Natural killer cell (primary cell): ENCODE measurements at regions not wholly inside any gene's neighbourhood (a gene's known extent, or its start where the extent isn't known, plus 50 kb on each side); places are given as distances from the start of the nearest gene placed in this dataset.

Experiments used
- ATAC-seq, 3 donors: fragments of 150-1000 bp in 2 of 3; fragments of 200-7000 bp in 1 of 3; cut with Tn5 transposase; 1 replicate in 1 of 3; 2 replicates in 2 of 3; pipeline ENCODE4 v1.10.0; 2021; ENCODE audit warnings: mild to moderate bottlenecking in 2 of 3, moderate library complexity in 2 of 3
- DNase-seq, 2 donors: peaks; one replicate each; pipeline versions ENCODE4 v3.0.0 to v3.0.0-alpha.2; 2013 to 2021; ENCODE audit warnings: mixed read lengths in 1 of 2
- H3K27ac ChIP-seq: one replicate; pipeline ENCODE4 v1.5.1; 2013; ENCODE audit warnings: mild to moderate bottlenecking, low read length
- H3K27me3 ChIP-seq: one replicate; pipeline ENCODE4 v1.6.1; 2013; ENCODE audit warnings: low read length; ENCODE audit not compliant: control insufficient read depth, insufficient read depth
- H3K36me3 ChIP-seq: one replicate; pipeline ENCODE4 v1.6.1; 2013; ENCODE audit warnings: low read length; ENCODE audit not compliant: control insufficient read depth, insufficient read depth
- H3K4me1 ChIP-seq: one replicate; pipeline ENCODE4 v1.6.1; 2013; ENCODE audit warnings: low read length; ENCODE audit not compliant: control insufficient read depth, insufficient read depth
- H3K4me3 ChIP-seq: one replicate; pipeline ENCODE4 v1.5.1; 2013; ENCODE audit warnings: low read length
- H3K9me3 ChIP-seq: one replicate; pipeline ENCODE4 v1.6.1; 2013; ENCODE audit warnings: low read length; ENCODE audit not compliant: control insufficient read depth, insufficient read depth
- H3K27ac Mint-ChIP-seq, 2 donors: one replicate each; pipeline ENCODE4 v1.8.0; 2022; ENCODE audit warnings: mild to moderate bottlenecking in 2 of 2, mixed read lengths in 2 of 2, moderate library complexity in 1 of 2
- H3K27me3 Mint-ChIP-seq, 2 donors: one replicate each; pipeline ENCODE4 v1.8.0; 2022; ENCODE audit warnings: low read depth in 2 of 2, mixed read lengths in 2 of 2
- H3K36me3 Mint-ChIP-seq: one replicate; pipeline ENCODE4 v1.8.0; 2022; ENCODE audit warnings: mixed read lengths
- H3K4me1 Mint-ChIP-seq, 2 donors: one replicate each; pipeline ENCODE4 v1.8.0; 2022; ENCODE audit warnings: mixed read lengths in 2 of 2
- H3K4me3 Mint-ChIP-seq: one replicate; pipeline ENCODE4 v1.8.0; 2022; ENCODE audit warnings: mild to moderate bottlenecking, moderate library complexity, mixed read lengths
- H3K9me3 Mint-ChIP-seq, 2 donors: one replicate each; pipeline ENCODE4 v1.8.0; 2022; ENCODE audit warnings: mixed read lengths in 2 of 2
- CTCF ChIP-seq: fragments of 200-600 bp; IDR thresholded peaks from one replicate; pipeline ENCODE4 v1.8.0; 2022; ENCODE audit warnings: antibody characterized with exemption
- WGBS: methylation state at CpG from one replicate; pipeline ENCODE4 v1.1.7; 2013; ENCODE audit warnings: missing lambda C conversion rate; ENCODE audit not compliant: insufficient coverage; 5-methylcytosine and 5-hydroxymethylcytosine counted together
- intact Hi-C: fragments of 100-400 bp; cut with micrococcal nuclease; formaldehyde crosslinking; loops from one replicate; pipeline ENCODE4 v1.14.2; 2022

- Mint-ChIP-seq H3K4me3 (no peak overlapping the region), H3K9me3 (peaks cover 3 to 11% of the 10 kb centered on the region in 2 donors), H3K4me1 (no peaks in the 10 kb centered on the region), H3K27ac (no peak overlapping the region), H3K27me3 (peaks cover 6 to 38% of the 10 kb centered on the region in 2 donors), H3K36me3 (peaks cover 16% of the 10 kb centered on the region)
- intact Hi-C loops, result no loop called here
- no peaks in the 10 kb centered on the region for H3K4me1 ChIP-seq
- TF ChIP-seq CTCF, result no peak
- peaks cover 8% of the 10 kb centered on the region for H3K9me3 ChIP-seq
- peaks cover 4% of the 10 kb centered on the region for H3K27me3 ChIP-seq
- H3K4me3 ChIP-seq, result no peak overlapping the region
- no peak for DNase-seq
- 67% methylated on average over 1 of the region's 2 CpGs for WGBS
- no peak for ATAC-seq
- H3K27ac ChIP-seq, result no peak overlapping the region
- H3K36me3 ChIP-seq, result no peaks in the 10 kb centered on the region
Measured at GRCh38 chr5:133718457-133718856, 106.1 kb upstream of the FSTL4 start.

GRCh38 chr5:133716532-133717183 lies 104.3 kb upstream of the FSTL4 start:
- H3K4me3 Mint-ChIP-seq, result no peak overlapping the region
- Histone ChIP-seq H3K27me3 (peaks cover 2% of the 10 kb centered on the region), H3K4me3 (no peak overlapping the region), H3K9me3 (no peaks in the 10 kb centered on the region), H3K36me3 (no peaks in the 10 kb centered on the region), H3K4me1 (no peaks in the 10 kb centered on the region), H3K27ac (no peak overlapping the region)
- no peaks in the 10 kb centered on the region for H3K4me1 Mint-ChIP-seq
- peaks cover 0 to 7% of the 10 kb centered on the region in 2 donors for H3K9me3 Mint-ChIP-seq
- ATAC-seq (no peak), DNase-seq (no peak)
- H3K27me3 Mint-ChIP-seq, result peaks cover 3 to 26% of the 10 kb centered on the region in 2 donors
- TF ChIP-seq CTCF, result no peak
- no peak overlapping the region for H3K27ac Mint-ChIP-seq
- H3K36me3 Mint-ChIP-seq, result peaks cover 5% of the 10 kb centered on the region
- WGBS, result no CpG with 5 or more reads among the region's 4 CpGs
- intact Hi-C loops, result no loop called here

GRCh38 chr5:133715616-133716015 lies 103.3 kb upstream of the FSTL4 start:
- ATAC-seq, result no peak
- Histone ChIP-seq H3K27ac (no peak overlapping the region), H3K27me3 (peaks cover 2% of the 10 kb centered on the region), H3K4me1 (no peaks in the 10 kb centered on the region), H3K36me3 (no peaks in the 10 kb centered on the region), H3K4me3 (no peak overlapping the region), H3K9me3 (no peaks in the 10 kb centered on the region)
- H3K4me1 Mint-ChIP-seq, result no peaks in the 10 kb centered on the region
- no peaks in the 10 kb centered on the region for H3K36me3 Mint-ChIP-seq
- no peaks in the 10 kb centered on the region for H3K9me3 Mint-ChIP-seq
- no peak for TF ChIP-seq CTCF
- intact Hi-C loops, result no loop called here
- H3K27ac Mint-ChIP-seq, result no peak overlapping the region
- peaks cover 3 to 27% of the 10 kb centered on the region in 2 donors for H3K27me3 Mint-ChIP-seq
- 90% methylated on average over 5 of the region's 5 CpGs for WGBS
- DNase-seq, result no peak
- no peak overlapping the region for H3K4me3 Mint-ChIP-seq

- intact Hi-C loops, result no loop called here
- Mint-ChIP-seq H3K4me1 (no peaks in the 10 kb centered on the region), H3K4me3 (no peak overlapping the region), H3K9me3 (no peaks in the 10 kb centered on the region), H3K36me3 (no peaks in the 10 kb centered on the region), H3K27me3 (peaks cover 7 to 28% of the 10 kb centered on the region in 2 donors), H3K27ac (no peak overlapping the region)
- no peak for ATAC-seq
- DNase-seq, result no peak
- peaks cover 2% of the 10 kb centered on the region for H3K27me3 ChIP-seq
- no peaks in the 10 kb centered on the region for H3K9me3 ChIP-seq
- no peaks in the 10 kb centered on the region for H3K4me1 ChIP-seq
- H3K27ac ChIP-seq, result no peak overlapping the region
- TF ChIP-seq CTCF, result no peak
- no peak overlapping the region for H3K4me3 ChIP-seq
- no peaks in the 10 kb centered on the region for H3K36me3 ChIP-seq
Measured at GRCh38 chr5:133715216-133715615, 102.9 kb upstream of the FSTL4 start.
